ENCODE measurements at regions not wholly inside any gene's neighbourhood (a gene's known extent, or its start where the extent isn't known, plus 50 kb on each side); places are given as distances from the start of the nearest gene placed in this dataset.

DNA sequence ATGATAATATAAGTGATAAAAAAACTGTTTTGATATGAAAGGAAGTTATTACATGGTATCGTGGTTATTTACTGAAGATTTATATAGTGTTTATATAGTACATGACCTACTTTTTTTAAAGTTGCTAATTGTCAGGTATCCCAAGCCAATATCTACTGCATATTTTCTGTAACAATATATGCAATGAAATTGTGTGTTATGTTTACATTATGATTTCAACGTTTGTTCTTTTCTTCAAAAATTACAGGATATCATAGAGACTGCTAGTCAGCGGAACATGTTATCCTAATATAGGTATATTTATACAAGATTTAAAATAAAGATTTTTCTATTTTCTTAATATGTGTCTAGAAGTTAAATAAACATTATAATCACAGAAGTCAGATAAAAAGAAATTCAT lies 167.5 kb upstream of the DPYD start:
- TF ChIP-seq EZH2 (IDR thresholded peaks at IDR 0.05; ENCODE audit: borderline replicate concordance, low read depth, low read length, poor library complexity, severe bottlenecking): no peak
- TF ChIP-seq, protein P1, sequence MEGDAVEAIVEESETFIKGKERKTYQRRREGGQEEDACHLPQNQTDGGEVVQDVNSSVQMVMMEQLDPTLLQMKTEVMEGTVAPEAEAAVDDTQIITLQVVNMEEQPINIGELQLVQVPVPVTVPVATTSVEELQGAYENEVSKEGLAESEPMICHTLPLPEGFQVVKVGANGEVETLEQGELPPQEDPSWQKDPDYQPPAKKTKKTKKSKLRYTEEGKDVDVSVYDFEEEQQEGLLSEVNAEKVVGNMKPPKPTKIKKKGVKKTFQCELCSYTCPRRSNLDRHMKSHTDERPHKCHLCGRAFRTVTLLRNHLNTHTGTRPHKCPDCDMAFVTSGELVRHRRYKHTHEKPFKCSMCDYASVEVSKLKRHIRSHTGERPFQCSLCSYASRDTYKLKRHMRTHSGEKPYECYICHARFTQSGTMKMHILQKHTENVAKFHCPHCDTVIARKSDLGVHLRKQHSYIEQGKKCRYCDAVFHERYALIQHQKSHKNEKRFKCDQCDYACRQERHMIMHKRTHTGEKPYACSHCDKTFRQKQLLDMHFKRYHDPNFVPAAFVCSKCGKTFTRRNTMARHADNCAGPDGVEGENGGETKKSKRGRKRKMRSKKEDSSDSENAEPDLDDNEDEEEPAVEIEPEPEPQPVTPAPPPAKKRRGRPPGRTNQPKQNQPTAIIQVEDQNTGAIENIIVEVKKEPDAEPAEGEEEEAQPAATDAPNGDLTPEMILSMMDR (conservative IDR thresholded peaks at IDR 0.05; ENCODE audit: low read depth, low read length): no peak

All from A673 (cell line).